ENCODE measurements at regions not wholly inside any gene's neighbourhood (a gene's known extent, or its start where the extent isn't known, plus 50 kb on each side); places are given as distances from the start of the nearest gene placed in this dataset.

DNA sequence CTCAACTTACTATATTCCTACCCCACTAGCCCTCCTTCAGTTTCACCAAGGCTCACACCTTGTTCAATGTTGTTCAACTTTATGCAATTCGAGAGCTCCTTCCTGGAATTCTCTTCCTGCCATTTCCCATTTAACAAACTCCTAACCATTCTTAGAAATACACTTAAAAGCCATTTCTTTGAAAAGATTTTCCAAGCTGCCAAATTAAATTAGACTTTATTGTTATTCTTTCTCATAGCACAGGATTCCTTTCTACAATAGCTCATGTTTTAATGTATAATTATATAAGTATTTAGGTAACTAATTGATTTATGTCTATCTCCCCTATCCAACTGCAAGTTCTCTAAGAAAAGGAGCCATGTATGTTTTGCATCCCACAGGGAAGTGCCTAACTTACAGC, 52.7 kb upstream of the CTSC start:
- TF ChIP-seq, protein P1, sequence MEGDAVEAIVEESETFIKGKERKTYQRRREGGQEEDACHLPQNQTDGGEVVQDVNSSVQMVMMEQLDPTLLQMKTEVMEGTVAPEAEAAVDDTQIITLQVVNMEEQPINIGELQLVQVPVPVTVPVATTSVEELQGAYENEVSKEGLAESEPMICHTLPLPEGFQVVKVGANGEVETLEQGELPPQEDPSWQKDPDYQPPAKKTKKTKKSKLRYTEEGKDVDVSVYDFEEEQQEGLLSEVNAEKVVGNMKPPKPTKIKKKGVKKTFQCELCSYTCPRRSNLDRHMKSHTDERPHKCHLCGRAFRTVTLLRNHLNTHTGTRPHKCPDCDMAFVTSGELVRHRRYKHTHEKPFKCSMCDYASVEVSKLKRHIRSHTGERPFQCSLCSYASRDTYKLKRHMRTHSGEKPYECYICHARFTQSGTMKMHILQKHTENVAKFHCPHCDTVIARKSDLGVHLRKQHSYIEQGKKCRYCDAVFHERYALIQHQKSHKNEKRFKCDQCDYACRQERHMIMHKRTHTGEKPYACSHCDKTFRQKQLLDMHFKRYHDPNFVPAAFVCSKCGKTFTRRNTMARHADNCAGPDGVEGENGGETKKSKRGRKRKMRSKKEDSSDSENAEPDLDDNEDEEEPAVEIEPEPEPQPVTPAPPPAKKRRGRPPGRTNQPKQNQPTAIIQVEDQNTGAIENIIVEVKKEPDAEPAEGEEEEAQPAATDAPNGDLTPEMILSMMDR (conservative IDR thresholded peaks at IDR 0.05 in 1 of 2, IDR thresholded peaks at IDR 0.05 in 1 of 2; ENCODE audit: extremely low read depth in 1 of 2, insufficient read depth in 1 of 2, low read depth in 1 of 2, low read length in 2 of 2), result no peak
- no peak for TF ChIP-seq EZH2 (IDR thresholded peaks at IDR 0.05; ENCODE audit: borderline replicate concordance, low read length)
